HuH-7 (cell line): ENCODE measurements at regions not wholly inside any gene's neighbourhood (a gene's known extent, or its start where the extent isn't known, plus 50 kb on each side); places are given as distances from the start of the nearest gene placed in this dataset.

Experiments
- DNase-seq: peaks from one replicate; pipeline ENCODE4 v3.0.0; 2011; ENCODE audit warnings: low spot score

GRCh38 chr7:130880668-130881067, 146.7 kb upstream of the KLF14 start:
- no peak for DNase-seq

- no peak for DNase-seq
Measured at GRCh38 chr7:130881091-130881798, 147.2 kb upstream of the KLF14 start.

GRCh38 chr7:130881799-130882141, 147.8 kb upstream of the KLF14 start:
- no peak for DNase-seq

DNA sequence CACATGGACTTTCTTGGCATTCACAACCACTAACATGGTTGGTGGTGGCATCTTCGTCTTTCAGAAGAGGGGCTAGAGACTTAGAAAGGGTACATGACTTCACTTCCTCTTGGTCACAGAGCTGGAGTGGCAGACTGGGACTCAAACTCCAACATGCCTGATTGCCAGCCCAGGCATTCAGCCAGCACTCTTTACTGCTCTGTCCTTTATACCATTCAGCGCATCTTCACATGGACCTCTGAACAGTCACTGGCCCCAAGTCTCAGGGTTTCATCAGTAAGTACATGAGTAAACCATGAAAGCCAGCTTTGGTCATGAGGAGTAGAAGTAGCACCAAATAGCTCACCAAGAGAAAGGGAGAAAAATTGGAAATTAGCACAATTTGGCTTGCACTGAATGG, 148.4 kb upstream of the KLF14 start:
- no peak for DNase-seq

GRCh38 chr7:130883928-130884327, 149.9 kb upstream of the KLF14 start:
- no peak for DNase-seq

DNA sequence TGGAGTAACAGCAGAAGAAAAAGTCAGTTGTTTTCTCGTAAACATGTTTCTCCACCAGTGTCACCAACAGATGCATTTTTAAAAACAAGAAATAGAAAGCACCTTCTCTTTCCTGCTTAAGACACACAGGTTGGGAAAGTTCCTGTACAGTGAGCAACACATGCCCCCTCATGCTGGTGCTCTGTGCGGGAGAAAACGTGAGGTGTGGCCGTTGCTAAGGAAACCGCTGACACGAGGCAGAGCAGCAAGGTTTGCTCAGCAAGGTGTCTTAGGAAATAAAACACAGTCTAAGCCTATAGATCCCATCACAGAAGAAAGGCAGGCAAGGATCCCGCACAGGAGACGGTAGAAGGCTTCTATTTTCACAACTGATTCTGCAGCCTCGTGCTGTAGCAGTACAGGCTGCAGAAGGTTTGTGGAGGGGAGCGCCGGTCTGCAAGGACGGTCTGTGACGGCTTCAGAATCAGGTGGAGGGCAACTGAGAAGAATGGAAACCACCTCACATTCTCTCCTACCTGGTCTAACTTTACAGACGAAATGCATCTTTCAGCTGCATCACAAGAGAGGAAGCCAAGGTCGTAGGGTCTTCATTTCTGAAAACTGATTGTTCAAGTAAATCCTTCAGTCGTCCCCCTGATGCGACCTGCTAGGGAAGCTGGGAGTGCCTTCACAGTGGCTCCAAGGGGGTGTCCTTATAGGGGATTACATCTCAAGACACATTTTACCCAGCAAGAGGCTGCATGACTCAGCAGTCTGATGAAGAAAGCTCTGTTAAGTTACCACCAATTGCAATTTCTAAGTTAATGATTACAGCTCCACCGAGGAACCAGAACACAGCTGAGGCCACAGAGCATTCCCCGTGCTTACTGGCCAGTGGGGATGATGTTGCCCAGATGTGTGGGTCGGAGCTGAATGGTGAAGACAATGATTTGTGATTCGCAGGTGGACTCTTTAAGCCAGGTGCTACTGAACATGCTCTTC, 150.7 kb upstream of the KLF14 start:
- DNase-seq: peak; percentile 44

- DNase-seq: no peak
Measured at GRCh38 chr7:130886438-130887135, 152.6 kb upstream of the KLF14 start.

- no peak for DNase-seq
Measured at GRCh38 chr7:130887182-130887956, 153.4 kb upstream of the KLF14 start.

DNA sequence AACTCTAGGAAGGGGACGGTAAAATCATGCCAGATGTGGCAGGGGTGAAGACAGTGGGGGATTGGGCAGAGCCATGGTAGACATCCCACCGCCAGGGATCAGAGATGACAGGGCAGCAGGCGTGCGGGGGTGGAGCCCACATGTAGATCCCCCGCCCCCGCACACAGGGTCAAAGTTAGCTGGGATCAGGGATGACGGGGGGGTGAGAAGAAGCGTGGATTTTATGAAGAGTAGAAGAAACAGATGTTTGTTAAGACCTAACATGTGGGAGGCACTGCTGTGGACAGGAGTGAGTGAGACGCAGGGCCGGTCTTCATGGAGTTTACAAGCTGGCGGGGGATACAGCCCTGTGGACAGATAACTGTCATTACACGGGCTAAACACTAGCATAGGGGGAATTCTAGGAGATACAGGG, 154.0 kb upstream of the KLF14 start:
- DNase-seq: no peak

- DNase-seq: no peak
Measured at GRCh38 chr7:130888468-130888867, 154.5 kb upstream of the KLF14 start.

DNA sequence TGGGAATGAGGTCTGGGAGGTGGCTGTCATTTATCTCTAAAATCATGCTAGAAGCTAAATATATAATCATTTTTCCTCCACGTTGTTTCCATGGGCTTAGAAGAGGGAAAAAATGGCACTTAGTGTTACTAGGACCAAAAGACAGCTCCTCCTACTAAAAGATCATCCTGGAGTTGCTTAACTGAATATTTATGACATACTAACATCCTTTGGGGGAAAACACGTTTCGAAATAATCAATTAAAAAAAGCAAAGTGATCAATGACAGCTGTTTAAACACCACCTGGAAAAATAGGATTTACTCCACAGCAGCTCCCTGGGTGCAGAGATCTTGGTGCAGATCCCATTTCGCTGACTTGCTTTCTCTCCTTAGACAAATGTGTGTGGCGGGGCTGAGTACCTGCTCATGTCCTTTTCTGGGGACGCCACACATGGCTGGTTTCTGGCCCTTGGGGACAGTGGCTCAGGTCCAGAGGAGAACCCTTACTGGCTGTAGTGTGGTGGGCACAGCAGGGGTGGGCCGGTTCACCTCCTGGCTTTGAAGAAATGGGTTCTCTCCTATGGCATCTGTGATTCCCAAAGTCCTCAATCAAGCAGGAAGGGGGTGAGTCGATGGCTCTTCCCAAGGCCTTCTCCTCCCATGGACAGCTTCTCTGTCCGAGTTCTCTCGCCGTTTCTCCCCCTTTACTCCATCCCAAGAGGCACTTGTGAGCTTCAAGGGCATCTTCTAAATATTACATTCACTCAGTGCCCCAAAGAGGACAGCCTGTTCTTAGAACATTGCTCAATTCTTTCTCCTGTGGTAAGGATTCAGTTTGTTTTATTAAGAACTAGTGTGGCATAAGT, 156.4 kb upstream of the KLF14 start:
- DNase-seq: no peak

- no peak for DNase-seq
Measured at GRCh38 chr7:130891254-130892094, 157.5 kb upstream of the KLF14 start.

DNA sequence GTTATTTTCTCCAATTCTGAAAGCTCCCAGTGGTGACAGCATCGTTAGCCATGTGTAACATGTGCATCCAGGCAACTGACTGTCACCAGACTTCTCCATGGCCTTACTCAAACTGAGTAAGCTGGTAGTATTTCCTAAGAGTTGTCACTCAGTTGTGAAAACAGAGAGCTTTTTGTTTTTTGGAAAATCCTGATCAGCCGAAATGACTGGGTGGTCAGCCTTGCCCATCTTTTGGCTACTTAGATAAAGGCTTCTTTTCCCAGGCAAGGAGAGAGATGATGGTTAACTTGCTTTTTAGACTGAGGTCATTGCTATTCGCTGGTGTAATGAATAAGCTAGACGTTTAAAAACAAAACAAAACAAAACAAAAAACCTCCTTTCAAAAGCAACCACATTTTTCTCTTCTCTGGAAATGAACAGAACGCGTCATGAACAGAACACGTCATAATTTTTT, 159.5 kb upstream of the KLF14 start:
- no peak for DNase-seq

DNA sequence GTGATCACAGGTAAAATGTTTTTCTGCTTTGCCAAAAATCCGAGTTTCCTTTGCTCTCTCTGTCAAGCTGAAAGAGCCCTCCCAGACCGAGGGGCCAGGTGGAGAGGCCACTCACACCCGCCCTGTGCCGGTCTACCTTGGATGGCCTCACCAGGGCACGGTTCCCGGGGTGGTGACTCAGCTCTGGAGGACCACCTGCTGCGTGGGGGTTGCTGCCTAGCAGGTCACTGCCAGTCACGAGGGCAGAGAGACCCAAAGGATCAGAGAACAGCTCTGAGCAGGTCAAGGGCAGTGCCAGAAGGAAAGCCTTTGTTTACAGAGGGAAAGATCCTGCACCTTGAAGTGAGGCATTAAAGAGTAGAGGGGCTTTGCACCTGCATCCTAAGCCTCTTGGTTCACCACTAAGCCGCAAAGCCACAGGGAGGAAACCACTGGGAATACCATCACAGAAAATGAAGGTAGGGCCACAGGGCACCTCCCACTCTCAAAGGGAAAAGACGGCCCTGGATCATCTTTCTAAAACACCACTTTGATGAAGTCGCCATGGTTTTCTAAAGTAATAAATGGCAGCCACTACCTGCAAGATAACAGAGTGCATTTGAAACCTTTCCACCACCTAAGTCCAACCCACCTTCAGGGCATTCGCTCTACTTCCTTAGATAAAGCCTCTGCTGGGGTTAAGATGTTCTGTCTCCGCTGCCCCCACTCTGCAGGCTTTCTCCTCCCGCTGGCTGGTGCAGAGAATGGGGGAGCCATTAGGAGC, 160.3 kb upstream of the KLF14 start:
- no peak for DNase-seq

DNA sequence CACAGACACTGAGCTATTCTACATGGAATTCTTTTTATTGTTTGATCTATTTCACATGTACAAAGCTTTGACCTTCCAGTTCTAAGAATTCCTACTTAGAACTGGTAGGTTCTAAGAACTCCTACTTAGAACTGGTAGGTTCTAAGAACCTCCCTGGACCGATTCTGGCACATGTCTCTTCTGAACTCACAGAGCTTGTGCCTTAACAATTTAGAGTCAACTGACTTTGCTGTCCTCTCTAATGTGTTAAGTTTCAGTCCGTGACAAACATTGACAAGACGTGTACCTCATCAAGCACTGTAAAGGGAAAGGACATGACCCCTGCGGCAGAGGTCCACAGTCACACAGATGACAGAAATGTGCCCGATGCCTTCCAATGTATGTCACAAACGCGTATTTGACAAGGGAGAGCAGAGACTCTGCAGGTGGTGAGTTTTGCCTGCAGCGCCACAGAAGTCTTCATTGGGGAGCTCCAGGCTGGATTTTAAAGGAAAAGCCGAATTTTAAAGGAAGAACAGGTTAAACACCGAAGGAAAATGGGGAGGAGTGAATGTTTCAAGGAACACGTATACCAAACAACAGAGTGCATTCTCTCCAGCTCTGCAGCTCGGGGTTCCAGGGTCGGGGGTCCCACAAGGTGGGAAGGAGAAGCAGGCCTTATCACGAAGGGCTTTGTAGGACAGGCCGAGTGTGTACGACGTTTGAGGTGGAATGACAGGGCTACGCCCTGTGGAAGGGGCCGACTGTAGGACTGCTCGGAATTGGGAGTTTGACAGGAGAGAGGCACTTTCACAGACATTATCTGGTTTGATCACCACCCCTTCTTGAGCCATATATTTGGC, 161.1 kb upstream of the KLF14 start:
- DNase-seq: no peak

DNA sequence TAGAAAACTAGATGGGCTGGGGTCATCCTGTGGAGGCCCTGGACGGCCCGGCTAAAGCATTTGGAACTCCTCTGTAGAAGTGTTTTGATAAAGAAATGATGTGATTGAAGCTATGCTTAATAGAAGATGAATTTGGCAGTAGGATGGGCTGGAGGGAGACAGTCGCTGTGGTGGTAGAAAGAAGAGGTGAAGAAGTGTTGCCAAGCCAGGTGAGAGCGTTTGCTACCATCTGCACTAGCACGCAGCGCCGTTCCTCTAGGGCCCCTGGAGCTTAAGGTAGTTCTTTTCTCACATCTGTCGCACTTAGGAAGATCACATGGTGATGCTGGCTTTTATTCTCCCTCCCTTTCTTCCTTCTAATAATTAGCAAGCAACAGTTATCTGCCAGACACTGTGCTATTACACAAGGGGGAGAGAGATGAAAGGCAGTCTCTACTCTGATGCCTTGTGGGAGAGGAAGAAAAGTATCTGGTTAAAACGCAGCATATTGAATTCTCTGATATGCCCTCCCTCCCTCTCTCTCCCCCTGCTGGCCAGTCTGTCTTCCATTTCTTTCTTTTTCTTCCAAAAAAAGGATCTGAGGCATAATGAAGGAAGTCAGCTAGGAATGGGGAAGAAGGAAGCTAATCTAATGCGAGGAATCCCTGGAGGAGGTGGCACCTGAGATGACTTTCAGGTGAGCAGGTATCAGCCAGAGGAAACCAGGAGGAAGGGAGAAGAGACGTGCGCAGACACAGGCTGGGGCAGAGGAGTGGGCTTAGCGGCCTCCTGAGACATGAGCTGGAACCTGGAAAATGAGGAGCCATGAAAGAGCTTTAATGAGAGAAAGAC, 162.3 kb upstream of the KLF14 start:
- no peak for DNase-seq

- DNase-seq: peak; percentile 69
Measured at GRCh38 chr7:130896898-130897514, 163.0 kb upstream of the KLF14 start.
